Muscle of back (tissue), 3 donors: ENCODE measurements at regions not wholly inside any gene's neighbourhood (a gene's known extent, or its start where the extent isn't known, plus 50 kb on each side); places are given as distances from the start of the nearest gene placed in this dataset.
"Not testable (repeated sequence)": the region's sequence is repeated elsewhere in the genome, so short reads cannot be mapped to it uniquely, and the experiment has no call there.

Experiments
- DNase-seq, 3 donors: peaks; one replicate each; pipeline versions ENCODE4 v3.0.0 to v3.0.0-alpha.2; 2013

DNA sequence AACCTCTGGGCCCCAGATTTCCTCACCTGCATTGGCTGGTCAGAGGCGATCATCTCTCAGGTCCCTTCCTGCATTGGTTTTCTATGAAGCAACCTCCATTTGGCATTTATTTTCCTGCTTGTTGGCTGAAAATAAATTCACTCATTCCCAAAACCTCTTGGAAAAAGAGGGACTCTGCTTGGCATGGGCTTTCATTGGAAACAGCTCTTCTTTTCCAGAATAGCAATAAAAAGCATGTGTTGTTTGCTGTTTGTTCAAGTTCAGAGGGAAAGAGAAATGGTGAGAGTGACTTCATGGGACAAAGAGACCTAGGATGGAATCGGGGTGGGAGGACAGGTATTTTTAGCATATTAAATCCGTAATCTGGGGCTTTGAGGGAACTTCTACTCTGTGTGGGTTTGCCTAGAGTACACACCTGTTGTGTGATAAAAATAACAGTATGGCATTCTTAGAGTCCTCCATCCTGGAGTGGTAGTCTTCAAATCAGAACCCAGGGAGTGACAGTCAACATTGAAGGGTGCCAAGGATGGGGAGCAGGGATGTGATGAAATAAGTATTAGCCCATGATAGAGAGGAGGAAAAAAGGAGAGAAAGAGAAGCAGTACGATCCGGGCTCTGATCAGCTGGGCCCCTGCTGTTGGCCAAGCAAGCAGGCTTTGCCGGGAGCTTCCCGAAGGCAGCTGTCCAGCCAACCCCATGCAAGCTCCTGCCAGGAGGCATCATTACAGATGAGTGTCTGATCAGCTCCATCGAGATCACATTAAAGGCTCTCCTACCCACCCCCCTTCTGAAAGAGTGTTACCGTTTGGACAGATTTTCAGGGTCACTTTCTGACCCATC, 131.9 kb upstream of the NFIA start:
- peak in 2 of 3 donors; percentile 19 to 71 for DNase-seq

DNA sequence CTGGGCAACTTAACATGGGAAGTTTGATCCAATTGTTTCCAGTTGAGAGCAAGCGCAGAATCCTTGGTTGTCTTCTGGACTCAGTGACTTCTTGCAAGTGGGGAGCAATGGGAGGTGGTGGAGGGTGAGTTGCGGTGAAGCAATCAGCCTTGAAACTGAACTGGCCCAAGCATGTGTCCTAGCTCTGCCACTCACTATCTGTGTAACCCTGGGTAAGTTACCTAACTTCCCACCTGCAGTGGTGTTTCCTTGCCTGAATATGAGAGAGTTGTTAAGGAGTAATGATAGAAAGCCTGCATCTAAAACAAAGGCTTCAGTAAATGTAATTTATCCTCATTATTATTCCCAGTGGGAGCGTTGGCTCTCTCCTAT, 132.5 kb upstream of the NFIA start:
- DNase-seq, result no peak

DNA sequence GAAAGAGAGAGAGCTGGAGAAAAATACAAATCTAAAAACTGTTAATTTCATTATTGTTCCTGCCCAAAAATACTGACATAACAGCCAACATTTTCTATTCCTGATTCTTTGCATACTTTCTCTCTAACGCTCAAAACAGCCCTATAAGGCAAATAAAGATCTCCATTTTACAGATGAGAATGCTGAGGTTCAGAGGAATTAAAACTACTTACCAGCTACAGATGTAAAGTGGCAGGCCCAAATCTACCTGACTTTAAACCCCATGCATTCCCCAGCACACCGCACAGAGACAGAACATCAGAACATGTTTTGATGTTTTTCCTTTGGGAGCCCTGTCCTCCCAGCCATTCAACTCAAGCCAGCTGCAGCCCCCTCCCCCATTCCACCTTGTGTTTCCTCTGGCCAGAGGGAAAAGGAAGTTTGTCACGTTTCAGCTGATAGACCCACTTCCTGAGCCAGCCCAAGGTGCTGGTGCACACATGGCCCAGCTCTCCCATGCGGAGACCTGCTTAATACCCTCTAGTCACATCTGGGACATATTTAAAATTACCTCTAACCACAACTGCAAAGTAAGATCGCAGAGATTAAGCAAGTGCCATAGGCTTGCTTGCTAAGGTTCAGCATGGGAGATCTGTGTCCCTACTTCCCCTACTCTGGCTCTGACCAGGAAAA, 133.1 kb upstream of the NFIA start:
- DNase-seq, result peak in 1 of 3 donors; percentile 42

DNA sequence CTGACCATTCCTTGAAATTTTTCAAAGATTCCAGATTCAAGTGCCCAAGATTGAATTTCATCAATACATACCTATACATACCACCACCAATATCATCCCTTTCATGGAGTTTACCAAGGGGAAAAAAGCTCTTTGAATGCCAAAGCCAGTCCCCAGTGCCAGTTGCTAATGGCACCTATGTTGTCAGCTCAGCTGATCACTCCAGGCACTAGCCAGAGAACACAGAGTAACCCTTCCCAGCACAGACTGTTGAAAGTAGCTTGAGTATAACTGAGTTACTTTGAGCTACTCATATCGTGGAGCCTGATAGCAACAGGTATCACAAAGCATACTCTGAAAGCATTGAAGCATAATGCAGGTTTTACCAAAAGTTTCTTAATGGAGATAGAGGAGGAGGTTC, 133.9 kb upstream of the NFIA start:
- no peak for DNase-seq

DNA sequence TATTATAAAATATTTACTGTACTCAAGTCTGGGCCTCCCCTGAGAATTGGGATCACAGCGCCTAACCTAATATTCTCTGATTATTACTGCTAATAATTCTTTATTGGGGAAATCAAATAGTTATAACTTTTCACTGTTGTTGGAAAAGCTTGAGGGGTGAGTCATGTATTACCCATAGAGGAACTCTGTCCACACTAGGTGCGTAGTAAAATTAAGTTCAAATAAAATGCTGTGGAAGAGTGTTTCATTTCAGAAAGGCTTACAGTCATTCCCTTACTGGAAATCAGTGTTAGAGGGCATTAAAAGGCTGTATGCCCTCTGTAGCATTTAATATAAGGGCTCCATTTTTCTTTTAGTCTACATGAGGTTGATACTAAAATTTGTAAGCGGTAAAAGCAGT, 135.0 kb upstream of the NFIA start:
- no peak for DNase-seq

DNA sequence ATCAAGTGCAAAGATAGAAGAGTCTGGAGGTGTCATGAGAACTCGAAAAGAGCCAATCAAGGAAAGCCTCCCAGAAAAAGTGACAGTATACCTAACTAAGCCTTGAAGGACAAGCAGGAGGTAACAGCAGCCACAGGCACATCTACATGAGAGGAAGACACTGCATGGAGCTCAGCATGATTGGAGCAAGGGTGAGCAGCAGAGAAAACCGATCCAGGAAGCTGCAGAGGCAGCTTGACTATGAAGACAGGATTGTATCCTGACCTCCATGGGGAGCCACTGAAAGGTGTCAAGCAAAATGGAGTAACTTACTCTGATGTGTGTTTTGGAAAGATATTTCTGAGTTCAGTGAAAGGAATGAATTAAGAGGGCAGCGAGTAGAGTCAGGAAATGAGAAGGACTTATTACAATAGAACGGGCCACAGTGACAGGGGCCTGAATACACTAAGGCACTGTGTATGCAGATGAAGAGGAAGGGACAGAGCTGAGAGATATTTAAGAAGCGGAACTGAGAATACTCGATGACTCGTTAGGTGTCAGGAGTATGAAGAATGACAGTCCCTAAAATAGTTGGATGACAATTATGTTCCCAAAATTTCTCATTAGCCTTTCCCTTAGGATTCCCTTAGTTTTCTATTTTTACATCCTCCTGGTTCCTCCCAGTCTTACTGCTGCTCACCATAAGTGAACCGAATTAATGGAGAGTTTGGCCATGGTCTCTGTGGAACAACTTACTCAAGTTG, 139.3 kb upstream of the NFIA start:
- no peak for DNase-seq

DNA sequence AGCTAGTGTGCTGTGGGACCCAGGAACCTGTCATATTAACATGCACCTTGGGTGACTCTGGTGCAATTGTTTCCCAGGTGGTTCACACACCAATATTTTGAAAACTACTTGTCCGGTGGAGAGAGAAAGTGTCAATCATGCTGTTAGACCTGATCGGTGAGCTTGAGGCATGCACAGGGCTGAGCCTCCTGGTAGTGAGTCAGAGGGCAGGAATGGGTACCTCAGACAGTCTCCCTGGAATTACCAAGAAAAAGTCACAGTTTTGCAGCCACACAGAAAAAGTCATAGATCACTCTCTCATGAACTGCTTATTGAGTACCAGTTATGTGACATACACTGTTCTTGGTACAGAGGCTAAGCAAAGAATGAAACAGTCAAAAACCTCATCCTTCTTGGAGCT, 140.1 kb upstream of the NFIA start:
- no peak for DNase-seq

DNA sequence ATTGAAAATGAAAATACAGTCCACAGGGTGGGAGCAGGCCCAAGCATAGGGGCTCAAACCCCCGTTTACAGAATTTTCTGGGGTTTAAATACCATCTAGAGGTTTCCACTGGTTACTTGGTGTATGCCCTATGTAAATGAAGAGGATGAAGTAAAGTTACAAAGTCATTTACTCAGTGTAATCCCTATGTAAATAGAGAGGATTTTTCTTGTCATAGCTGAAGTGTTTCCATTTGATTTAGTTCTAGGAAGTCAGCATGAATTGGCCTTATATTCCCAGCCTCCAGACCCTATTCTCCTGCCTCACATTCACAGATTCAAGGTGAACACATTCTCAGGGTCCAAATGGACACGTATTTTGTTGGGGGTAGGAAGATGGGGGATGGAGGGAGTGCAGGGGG, 141.7 kb upstream of the NFIA start:
- not testable (repeated sequence) for DNase-seq

DNA sequence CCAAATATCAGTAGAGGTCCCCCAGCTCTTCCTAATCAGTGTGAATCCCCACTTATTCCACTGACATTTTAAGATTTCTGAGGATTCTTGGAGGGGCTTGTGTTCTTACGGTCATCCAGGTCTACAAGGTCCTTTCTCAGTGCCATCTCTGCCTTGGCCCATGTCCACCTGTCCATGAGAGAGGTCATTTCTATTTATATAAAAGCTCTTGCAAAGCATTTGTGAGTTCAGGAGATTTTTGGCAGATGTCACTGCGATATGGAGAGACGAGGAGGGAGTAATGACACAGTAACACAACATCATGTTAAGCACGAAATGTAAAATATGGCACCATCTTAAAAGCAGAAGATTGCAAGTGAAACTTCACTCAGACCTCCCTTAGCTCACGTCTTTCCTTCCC, 144.6 kb upstream of the NFIA start:
- no peak for DNase-seq

DNA sequence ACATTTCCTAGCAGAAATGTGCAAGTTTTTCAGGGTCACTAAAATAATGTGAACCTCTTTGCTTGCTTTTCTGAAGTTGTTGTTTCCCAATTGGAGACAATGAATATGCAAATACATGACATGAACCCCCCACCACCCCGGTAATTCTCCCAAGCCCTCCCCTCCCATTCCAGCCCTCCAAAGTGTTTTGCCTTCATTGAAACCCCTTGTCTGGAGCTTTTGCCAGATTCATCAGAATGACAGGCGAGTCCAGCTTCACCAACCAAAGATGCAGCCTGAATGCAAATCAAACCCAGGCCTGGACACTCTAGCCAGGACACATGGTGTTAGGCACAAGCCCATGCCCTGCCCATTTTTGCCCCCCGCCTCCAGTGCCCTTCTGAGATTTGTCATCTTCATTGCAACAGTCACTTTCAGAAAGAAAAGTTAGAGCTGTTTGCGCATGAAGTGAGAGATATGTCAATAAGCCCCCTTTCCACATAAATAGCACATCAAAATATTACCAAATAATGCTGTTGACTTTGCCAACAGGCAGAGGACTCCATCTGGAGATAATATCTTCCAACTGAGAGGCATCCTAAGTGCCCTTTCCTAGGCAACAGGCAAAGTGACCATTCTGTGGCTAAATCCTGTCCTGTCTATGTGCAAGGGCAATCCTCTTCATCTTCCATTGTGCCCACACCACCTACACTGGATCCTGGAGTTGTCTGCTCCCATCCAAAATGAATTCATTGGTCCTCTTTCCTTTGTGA, 145.6 kb upstream of the NFIA start:
- no peak for DNase-seq

DNA sequence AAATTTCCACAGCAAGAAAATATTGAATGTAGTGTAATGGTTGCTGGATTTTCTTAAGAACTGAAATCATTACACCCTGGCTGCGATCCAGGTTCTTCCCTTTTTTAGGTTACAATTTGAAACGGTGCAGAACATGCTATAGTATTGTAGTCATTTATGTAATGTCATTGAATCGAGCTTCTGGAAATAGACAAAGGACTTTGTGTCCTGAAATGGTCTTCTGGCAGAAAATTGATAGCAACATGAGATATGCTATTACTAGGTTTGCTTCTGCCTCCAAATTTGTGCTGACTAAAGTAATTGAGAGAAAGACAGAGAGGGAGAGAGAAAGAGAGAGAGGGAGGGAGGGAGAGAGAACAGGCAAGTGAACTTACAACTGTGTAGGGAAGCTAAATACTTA, 146.2 kb upstream of the NFIA start:
- peak; percentile 60 to 86 (median 78) for DNase-seq

DNA sequence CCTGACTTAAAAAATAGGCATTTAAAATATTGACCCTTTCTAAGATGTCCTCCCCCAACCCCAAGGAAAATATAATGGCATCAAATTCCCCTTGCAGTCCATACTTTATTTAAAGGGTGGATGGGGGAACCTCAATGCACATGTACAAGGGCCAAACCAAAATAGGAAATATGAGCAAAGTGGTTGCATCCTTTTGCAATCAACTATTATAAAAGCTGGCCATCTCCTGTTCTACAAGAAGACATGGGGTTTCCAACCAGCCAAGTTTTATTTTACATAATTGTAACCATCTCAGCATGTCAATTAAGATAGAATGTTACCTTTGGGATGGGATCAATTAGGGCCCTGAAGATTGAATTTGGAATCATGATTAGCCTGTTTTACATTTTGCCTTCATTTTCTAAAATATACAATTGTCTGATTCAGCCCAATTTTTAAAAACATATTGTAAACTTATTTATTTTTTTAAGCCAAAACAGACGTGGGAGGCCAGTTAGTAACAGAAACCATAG, 146.7 kb upstream of the NFIA start:
- DNase-seq, result peak in 1 of 3 donors; percentile 44

DNA sequence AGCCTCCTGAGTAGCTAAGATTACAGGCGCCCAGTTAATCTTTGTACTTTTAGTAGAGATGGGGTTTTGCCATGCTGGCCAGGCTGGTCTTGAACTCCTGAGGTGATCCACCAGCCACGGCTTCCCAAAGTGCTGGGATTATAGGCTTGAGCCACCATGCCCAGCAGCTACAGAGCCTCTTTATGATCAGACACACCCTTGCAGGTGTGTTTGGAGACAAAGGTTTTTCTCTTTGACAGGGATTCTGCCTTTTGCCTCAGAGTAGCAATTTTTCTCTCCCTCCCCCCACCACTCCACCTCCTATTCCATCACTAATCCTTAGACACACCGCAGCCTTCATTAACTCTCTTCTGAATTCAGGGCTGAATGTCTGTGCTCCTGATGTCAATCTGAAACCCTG, 152.2 kb upstream of the NFIA start:
- no peak for DNase-seq

DNA sequence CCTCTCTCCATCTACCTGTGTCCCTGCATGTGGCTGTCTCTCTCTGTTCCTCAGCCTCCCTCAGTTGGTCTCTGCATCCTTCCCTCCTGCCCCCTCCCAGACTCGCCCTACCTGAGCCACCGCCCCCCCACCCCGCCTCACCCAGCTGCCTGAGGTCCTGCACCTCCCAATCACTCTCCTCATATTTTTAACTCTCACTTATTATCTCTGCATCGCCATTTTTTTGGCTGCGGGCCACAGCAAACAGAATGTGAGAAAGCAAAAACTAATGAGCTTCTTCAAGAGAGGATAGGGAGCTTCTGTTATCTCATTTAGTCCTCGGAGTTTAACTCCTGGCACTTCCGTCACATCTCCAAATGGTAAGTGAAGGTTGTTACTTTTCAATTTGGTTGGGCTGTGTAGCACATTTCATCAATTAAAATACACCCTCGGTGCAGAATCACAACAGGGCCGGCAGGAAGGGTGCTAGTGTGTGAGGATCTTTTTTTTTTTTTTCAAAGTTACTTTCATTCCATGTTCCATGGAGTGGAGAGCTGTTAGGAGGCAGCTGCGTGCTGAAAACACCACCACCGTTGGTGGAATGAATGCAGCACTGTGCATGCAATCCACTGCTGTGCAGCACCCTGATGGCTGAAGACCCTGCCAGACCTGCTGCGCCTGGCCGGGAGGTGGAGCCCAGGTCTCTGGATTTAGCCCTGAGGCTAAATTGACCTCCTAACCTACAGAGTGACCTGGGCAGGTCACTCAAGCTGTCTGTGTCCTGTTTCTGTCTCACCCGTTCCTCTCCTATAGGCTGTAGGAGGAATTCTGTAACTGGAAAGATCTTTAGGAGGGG, 157.2 kb upstream of the NFIA start:
- DNase-seq, result no peak

DNA sequence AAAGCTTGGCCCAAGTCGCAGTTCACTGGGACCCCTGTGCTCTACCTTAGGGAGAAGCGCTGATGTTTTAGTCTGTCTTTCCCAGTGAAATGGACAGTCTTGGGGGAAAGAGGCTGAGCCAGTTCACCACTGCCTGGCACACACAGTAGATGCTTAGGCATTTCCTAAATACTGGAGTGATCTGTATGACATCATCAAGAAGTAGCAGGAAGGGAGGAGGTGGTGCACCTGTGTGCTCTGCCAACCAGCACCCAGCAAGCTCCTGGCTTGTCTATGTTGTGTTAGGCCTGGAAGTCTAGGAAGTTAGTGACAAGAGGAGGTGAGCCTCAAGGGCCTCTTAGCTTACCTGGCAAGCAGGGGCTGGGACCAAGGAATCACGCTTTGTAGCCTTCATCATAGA, 158.2 kb upstream of the NFIA start:
- DNase-seq, result no peak

DNA sequence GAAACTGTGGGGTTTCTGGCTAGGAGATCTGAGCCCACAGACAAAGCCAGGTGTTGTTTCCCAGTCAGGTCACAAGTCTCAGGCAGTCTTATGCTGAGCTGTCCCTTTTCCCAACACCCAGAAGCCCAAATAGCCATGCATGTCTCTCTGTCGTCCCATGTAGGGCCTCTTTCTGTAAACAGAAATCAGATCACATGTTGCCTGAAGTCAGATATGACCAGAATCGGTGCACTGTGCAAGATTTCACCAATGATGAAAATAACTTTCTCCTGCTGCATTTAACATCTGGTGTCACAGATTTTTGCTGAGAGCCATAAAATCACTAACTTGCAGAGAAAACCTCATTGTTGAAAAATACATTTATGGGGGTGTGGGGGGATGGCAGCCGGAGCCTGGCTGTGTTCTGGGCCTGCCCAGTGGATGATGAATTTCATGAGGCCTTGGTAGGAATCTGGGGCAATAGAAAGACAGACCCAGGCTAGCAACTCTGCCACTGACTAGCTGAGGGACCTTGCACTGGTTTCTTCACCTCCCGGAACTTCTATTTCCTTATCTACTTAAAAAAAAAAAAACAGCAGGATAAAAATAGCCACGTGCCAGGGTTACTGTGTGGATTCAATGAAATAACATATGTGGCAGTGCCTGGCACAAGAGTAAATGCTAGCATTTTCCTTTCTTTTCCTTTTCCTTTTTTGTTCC, 158.8 kb upstream of the NFIA start:
- peak in 1 of 3 donors; percentile 45 for DNase-seq

DNA sequence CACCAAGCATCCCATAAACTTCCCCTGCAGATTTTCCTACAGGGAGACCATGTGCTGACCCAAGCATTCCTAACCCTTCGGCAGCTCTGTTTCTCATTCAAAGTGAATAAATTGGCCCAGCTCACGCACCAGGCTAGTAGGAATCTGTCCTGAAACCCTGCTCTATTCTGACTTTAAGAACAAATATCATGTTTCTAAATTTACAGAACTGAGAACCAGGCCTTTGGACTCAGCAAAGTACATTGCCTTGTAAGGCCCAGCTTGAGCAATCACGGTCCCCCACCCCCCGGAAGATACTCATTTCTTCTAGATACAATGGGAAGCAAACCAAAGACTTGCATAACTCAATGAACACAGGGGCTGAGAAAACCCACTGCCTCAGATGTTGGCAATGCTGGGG, 160.1 kb upstream of the NFIA start:
- peak in 1 of 3 donors; percentile 49 for DNase-seq

DNA sequence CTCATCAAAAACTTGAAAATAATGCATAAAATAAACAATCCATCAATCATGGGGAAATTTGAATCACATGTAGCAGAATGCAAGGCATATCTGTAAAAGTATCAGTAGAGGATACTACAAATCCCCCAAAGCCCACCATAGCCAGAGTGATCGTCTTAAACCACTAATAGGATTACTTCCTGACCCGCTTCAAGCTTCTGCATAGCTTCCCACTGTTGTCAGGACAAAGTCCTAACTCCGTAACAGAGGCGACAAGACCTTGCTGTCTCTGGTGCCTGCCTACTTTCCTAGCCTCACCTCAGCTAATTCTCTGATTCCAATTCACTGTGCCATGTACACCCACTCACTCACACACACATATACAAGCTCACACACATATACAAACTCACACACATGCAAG, 161.2 kb upstream of the NFIA start:
- no peak for DNase-seq

DNA sequence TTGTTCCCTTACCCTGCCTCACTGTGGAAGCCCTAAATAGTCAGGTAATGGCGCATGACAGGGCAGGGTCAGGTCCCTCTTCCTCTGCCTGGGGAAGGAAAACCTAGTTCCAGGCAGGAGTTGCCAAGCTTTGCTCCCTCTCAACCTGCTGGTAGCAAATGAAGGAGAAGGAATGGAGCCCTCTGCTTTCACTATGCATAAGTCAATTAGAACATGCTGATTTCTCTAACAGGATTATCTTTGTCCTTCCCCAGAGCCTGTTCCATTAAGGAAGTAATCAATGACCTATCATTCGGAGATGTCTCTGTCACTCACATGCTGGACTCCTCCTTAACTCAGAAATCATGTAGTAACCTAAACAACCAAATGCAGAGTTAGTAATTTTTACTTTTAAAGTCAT, 161.8 kb upstream of the NFIA start:
- no peak for DNase-seq

DNA sequence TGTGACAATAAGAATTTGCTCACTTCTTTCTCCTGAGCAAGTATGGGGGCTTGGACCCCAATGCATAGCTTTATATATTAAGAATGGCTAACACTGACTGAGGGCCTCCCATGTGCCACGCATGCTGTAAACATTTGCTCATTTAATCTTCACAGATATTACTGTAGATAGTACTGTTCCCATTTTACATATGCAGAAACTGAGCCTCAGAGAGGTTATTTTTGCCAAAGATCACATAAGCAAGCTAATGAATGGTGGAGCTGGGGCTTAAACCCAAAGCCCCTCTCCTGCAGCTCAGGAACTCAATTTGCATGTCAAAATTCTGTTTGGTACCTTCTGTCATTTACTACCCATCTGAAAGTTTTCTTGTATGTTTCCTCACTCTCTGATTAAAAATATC, 163.5 kb upstream of the NFIA start:
- no peak for DNase-seq
